D721Med (cell line): ENCODE measurements at regions not wholly inside any gene's neighbourhood (a gene's known extent, or its start where the extent isn't known, plus 50 kb on each side); places are given as distances from the start of the nearest gene placed in this dataset.

ENCODE experiments used
- DNase-seq: peaks from one replicate; pipeline ENCODE4 v3.0.0; 2011; ENCODE audit warnings: low spot score; ENCODE audit not compliant: insufficient read length
- FAIRE-seq: peaks from 2 replicates; lab custom pipeline; 2011; peaks lifted over from hg19 to GRCh38; lab: Jason Lieb, UNC
- TF ChIP-seq, protein P1 (sequence below): IDR thresholded peaks from 2 replicates; pipeline ENCODE4 v1.5.1; 2012; ENCODE audit warnings: mild to moderate bottlenecking, control low read depth; ENCODE audit not compliant: insufficient read depth; ENCODE audit errors: missing control alignments

DNA sequence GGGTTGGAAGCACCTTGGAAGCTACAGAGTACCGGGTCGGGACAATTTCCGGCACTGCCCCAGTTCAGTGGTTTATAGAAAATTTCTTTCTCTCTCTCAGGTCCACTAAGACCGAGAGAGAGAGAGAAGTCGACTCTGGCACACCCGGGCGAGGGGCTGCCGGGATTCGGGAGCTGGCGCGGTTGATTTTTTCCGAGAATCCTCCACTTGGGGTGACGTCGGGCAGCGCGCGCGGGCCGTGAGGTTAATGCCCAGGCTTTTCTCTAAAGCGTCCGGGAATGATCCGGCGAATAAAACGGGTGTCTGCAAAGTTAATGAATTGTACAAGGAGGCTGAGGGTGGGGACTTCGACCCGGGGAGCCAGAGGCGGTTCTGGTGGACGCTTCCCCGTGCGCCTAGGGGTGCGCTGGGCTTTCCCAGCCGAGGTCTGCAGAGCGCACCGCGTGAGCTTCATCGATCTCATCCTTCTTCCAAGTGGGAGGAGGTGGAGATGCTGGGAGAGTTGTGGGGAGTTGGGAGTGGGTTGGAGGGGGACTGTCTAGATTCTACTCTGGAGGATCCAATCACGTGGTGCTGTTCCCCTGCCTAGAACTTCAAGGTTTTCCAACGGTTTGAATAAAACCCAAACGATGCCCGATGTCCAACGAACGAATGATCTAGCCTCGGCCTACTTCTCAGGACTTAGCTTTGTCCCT is 51.9 kb upstream of the TBX3 start:
- no peak for DNase-seq
- TF ChIP-seq, protein P1, sequence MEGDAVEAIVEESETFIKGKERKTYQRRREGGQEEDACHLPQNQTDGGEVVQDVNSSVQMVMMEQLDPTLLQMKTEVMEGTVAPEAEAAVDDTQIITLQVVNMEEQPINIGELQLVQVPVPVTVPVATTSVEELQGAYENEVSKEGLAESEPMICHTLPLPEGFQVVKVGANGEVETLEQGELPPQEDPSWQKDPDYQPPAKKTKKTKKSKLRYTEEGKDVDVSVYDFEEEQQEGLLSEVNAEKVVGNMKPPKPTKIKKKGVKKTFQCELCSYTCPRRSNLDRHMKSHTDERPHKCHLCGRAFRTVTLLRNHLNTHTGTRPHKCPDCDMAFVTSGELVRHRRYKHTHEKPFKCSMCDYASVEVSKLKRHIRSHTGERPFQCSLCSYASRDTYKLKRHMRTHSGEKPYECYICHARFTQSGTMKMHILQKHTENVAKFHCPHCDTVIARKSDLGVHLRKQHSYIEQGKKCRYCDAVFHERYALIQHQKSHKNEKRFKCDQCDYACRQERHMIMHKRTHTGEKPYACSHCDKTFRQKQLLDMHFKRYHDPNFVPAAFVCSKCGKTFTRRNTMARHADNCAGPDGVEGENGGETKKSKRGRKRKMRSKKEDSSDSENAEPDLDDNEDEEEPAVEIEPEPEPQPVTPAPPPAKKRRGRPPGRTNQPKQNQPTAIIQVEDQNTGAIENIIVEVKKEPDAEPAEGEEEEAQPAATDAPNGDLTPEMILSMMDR = no peak
- no peak for FAIRE-seq

DNA sequence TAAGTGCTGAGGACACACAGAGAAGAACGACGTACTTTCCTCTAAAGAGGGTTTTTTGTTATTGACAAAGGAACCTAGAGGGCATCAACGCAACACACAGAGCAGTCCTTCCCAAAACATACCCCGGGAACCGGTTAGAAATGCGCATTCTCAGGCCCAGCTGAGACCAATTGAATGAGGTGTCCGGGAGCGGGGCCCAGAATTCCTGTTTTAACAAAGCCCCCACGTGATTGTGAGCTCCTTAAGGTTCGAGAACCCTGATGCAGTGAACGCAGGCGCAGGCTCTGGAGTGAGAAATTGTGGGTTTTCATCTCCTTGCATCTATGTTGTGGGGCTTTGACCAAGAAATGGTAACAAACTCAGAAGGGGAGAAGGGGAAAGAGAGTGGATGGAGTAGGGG is 51.0 kb upstream of the TBX3 start:
- DNase-seq (no peak), FAIRE-seq (no peak)
- TF ChIP-seq, protein P1 = no peak

DNA sequence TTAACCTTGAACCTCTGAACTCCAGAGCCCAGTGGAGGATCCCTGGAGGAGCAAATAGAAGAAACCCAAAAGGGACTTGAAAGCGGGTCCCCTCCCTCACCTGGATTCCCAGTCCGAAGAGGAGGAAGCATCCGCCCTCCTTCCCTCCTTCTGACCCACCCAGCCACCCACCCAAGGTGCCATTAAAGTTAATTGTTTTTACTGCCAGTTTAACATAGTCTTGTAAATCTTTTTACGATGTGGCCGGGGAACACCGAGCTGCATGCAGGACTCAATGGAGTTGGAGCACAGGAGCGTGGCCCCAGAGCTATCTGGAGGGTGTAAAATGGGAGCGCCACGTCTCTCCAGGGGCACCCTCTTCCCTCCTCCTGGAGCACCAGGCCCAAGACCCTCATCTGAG is 49.9 kb upstream of the TBX3 start:
- DNase-seq (no peak), FAIRE-seq (no peak)
- TF ChIP-seq, protein P1 = no peak
